ENCODE measurements at regions not wholly inside any gene's neighbourhood (a gene's known extent, or its start where the extent isn't known, plus 50 kb on each side); places are given as distances from the start of the nearest gene placed in this dataset.

DNA sequence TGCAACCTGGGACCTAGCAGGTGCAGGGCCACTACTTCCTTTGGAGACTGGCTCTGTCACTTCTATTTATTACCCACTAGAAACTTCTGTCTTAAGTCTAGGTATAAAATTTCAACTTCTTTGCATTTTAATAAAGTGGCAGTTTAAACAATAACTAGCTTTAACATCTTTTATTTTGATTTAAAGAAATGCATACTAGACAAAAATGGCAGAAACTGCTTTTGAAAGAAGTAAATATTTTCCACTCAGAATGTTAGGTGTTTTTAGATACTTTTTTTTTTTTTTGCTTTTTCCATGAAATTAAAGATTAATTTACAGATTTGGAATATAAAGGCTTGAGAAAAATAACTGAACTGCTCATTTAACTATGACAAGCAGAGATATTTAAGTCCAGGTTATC lies 1477.6 kb downstream of the KCNT2 start:
- no peak for DNase-seq (ENCODE audit: low read depth in 2 of 2, low spot score in 1 of 2)

DNA sequence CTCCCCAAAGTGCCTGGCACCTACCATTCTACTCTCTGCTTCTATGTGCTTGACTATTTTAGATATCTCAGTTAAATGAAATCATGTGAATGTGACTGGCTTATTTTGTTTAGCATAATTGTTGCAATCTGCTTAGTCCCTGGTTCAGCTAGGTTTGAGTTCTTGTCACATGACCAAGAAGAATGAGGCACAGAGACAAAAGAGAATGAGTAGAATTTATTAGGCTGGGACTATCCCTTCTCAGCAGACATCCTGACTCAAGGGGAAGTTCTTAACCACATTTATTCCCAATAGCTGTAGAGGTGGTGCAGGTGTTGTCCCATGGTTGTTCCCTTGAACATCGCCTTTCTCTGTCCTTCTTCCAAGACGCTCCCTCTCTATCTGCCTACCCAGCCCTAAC lies 1485.7 kb downstream of the KCNT2 start:
- no peak for DNase-seq (ENCODE audit: low read depth in 2 of 2, low spot score in 1 of 2)

DNA sequence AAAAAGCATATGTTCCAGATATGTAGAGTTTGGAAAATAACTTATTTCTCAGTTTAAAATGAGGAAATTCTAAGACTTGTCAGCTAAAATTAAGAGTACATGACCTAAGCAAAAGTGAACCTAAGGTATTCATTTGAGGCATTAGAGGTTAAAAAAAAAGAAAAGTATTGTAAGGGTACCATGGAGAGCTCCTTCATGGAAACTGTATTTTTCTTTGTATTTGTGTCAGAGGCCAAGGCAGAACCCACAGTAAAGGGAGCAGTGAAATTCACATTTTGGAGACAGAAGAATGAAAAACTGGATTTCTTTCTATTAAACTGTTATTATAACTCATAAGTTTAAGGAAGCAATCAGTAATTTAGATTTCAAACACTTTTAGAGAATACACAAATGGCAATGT lies 1494.8 kb downstream of the KCNT2 start:
- no peak for DNase-seq (ENCODE audit: low read depth in 2 of 2, low spot score in 1 of 2)

DNA sequence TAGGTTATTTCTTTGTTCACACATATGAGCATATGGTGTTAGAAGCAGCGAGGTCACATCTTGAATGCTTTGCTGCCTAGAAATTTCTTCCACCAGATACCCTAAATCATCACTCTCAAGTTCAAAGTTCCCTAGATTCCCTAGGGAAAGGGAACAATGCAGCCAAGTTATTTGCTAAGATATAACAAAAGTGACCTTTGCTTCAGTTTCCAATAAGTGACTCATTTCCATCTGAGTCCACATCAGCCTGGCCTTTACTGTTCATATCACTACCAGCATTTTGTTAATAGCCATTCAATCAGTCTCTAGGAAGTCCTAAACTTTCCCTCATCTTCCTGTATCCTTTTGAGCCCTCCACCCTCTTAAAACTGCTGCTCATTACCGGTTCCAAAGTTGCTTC lies 1502.5 kb downstream of the KCNT2 start:
- DNase-seq (ENCODE audit: low read depth in 2 of 2, low spot score in 1 of 2), result no peak

DNA sequence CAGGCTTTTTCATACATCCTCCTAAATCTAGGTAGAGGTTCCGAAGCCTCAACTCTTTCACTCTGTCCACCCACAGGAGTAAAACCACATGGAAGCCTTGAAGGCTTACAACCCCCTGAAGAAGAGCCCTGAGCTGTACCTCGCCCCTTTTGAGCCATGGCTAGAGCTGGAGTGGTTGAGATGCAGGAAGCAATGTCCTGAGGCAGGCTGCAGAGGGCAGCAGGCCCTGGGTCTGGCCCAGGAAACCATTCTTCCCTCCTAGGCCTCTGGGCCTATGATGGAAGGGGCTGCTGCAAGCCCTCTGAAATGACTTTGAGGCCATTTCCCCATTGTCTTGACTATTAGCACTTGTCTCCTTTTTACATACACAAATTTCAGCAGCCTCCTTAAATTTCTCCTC lies 1503.0 kb downstream of the KCNT2 start:
- DNase-seq (ENCODE audit: low read depth in 2 of 2, low spot score in 1 of 2), result no peak

DNA sequence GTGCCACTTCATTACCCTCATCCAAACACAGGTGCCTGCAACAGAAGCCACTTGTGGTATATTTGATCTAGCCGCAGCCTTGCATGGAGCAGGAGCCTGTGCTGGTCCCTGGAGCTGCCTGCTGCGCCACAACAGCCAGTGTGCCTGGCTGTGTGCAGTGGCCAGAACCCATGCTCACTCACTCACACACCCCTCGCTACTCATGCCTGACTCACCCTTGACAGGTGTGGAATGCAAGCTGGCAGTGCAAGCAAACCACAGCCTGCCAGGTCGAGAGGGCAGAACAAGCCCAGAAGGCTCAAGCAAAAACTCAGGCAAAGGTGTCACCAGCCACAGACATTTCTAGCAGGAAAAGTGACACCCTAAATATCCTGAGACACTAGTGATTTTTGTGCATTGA lies 1510.9 kb downstream of the KCNT2 start:
- no peak for DNase-seq (ENCODE audit: low read depth in 2 of 2, low spot score in 1 of 2)

DNA sequence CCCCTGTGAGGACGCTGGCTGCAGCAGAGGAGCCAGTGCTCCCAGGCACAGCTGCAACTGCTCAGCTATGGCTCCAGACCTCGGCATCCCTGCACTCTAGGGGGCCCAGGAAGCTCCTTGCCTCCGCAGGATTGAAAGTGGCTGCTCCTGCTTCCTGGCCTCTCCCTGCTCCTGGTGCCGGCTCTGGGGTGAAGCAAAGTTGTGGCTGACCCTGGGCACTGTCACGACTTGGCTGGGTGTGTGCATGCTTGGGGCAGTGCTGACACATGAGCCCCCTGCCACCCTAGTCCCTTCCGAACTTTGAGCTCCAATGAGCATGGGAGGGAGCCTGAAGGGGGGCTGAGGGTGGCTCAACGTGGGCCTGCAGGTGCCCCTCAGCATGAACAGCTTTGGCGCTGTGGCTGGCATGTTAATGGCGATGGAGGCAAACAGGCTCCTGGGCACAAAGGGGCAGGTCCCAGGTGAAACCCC lies 1512.2 kb downstream of the KCNT2 start:
- DNase-seq (ENCODE audit: low read depth in 2 of 2, low spot score in 1 of 2), result no peak

DNA sequence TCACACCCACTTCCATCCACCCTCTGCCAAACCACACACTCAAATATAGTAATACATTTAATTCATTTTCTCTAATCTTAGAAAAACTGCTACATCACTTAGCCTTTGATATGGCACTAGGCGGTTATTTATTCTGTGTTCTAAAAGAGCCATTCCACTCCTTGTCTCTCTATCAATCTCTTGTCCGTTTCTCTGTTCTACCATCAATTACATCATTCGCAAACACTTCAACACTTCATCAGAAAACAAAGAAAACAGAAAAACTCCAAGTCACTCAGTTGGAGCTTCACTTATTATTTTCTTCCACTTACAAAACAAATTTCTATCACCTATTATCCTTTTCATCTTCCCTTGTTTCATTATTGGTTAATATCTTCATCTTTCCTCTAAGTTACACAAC lies 1523.0 kb downstream of the KCNT2 start:
- no peak for DNase-seq (ENCODE audit: low read depth in 2 of 2, low spot score in 1 of 2)

DNA sequence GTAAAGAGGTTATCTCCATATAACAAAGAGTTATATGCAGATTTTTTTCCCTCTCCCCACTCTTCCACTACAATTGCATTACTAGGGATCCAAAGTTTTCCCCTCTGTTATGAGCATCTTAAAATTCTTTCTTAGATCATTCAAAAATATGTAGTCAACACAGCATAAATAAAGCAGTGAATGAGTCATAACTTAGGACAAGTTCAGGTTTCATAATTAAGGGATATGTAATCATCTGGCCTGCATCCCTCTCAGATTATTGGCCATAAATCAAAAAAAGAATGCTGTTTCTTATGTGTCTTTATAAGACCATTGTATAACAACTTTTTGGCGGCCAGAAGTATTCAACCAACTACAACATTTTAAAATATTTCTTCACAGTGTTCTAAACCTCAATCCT lies 1526.1 kb downstream of the KCNT2 start:
- DNase-seq (ENCODE audit: low read depth in 2 of 2, low spot score in 1 of 2), result no peak

DNA sequence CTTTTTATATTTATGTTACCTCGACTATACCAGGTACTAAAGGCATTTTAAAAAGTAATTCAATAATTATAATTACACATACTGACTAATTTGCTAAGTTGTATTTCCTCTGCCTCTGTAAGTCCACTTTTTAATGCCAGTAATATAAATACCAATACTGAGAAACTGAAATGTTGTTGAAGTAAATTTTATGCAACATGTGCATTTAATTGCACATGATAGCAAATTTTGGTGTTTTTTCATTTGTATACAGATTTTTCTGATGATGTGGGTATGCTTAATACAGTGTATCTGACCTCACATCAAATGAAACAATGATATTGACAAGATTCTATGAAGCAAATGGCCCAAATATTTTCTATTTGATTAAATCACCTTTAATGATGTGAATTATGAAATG lies 1531.6 kb downstream of the KCNT2 start:
- no peak for DNase-seq (ENCODE audit: low read depth in 2 of 2, low spot score in 1 of 2)

DNA sequence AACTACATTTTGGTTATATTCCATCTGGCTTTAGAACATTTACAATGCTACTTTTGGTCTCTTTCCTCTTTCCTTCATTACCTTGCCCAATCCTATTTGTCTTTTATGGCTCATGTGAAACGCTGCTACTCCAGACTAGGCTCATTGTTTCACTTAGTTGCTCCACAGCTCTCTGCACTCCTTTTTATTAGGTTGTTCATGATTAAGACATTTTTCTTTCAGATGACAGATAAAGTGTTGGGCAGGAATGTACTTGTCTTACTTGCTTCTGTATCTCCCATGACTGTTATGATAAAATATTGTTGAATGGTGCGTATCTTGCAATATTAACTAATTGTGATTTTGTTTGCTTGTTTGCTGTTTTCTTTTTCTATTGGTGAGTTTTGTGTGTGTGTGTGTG lies 1532.3 kb downstream of the KCNT2 start:
- no peak for DNase-seq (ENCODE audit: low read depth in 2 of 2, low spot score in 1 of 2)

DNA sequence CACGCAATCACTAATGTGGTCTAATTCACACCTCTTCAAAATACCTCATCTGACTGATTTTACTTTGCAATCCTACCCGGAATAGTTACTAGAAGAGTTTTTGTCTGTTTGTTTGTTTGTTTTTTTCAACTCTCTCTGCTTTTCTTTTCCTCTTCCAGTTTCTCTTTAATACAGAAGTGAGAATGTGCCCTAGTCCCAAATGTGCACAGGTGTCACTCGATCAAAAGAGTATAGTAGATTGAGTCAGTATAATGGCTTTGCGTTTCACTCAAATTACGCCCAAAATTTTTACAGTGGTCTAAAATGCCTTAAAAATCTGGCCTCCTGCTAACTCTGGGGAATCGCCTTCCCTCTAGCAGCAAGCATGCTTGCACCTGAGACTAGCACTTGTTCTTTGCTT lies 1536.8 kb downstream of the KCNT2 start:
- no peak for DNase-seq (ENCODE audit: low read depth in 2 of 2, low spot score in 1 of 2)

DNA sequence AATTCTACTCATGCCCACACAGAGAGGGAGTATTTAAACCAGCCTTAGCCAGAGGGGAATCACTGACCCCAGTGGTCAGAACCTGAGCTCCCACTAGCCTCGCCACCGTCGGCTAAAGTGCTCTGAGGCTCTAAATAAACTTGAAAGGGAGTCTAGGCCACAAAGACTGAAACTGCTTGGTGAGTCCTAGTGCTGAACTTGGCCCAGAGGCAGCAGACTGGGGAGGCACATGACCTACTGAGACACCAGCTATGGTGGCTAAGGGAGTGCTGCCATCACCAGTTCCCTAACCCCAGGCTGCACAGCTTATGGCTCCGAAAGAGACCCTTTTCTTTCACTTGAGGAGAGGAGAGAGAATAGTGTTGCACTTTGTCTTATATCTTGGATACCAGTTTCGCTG lies 1542.8 kb downstream of the KCNT2 start:
- DNase-seq (ENCODE audit: low read depth in 2 of 2, low spot score in 1 of 2), result no peak

DNA sequence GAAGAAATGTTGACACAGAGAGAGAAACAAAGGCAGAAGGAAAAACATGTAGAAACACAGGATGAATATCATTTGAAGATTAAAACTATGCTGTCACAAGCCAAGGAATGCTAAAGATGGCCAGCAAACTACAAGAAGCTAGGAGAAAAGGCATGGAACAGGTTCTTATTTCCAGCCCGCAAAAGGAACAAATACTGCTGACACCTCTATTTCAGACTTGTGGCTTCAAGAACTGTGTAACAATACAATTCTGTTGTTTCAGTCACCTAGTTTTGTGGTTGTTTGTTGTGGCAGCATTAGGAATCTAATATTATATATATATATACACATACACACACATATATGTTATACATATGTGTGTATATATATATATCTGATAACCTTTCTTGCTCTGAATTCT lies 1543.9 kb downstream of the KCNT2 start:
- DNase-seq (ENCODE audit: low read depth in 2 of 2, low spot score in 1 of 2), result no peak

DNA sequence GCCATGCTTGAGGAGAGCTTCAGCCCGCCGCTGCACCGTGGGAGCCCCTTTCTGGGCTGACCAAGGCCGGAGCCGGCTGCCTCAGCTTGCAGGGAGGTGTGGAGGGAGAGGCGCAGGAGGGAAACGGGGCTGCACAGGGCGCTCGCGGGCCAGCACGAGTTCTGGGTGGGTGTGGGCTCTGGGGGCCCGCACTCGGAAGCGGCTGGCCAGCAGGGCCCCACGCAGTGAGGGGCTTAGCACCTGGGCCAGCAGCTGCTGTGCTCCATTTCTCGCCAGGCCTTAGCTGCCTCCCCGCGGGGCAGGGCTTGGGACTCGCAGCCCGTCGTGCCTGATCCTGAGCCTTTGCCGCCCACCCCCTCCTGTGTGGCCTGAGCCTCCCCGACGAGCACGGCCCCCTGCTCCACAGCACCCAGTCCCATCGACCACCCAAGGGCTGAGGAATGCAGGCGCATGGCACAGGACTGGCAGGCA lies 1554.0 kb downstream of the KCNT2 start:
- no peak for DNase-seq (ENCODE audit: low read depth in 2 of 2, low spot score in 1 of 2)

DNA sequence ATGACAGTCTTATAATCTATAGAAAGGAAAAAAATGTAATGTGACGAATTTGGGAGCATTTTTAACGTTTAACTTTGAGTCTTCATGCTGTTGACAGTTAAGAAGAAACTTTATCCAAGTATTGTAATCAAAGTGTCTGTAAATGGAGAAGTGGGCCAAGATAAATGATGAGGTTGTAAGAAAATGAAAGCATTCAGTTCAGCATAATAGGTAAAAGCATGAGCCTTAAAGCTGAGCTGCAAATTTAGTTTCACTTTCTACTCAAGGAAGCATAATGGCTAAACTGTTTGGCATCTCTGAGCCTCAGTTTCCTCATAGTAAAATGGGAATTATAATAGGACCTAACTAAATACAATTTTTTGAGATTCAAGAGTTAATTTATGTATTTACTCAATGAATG lies 1554.8 kb downstream of the KCNT2 start:
- DNase-seq (ENCODE audit: low read depth in 2 of 2, low spot score in 1 of 2), result no peak

DNA sequence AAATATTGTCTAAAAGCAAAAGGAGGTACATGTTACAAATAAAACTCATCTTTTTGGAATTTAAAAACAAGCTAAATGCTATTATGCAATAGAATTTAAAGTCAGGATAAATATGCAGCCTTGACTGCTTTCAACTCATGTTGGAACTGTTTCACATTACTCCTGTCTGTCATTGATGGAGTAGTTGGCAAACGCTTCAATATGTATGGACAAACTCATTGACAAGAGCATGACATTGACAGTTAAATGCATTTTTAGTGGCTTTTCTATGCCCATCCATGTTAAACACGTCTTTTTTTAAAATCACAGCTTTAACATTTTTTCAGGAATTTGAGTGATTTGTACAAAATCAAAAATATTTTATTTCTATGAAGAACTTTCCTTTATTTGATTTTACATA lies 1560.5 kb downstream of the KCNT2 start:
- DNase-seq (ENCODE audit: low read depth in 2 of 2, low spot score in 1 of 2), result no peak

DNA sequence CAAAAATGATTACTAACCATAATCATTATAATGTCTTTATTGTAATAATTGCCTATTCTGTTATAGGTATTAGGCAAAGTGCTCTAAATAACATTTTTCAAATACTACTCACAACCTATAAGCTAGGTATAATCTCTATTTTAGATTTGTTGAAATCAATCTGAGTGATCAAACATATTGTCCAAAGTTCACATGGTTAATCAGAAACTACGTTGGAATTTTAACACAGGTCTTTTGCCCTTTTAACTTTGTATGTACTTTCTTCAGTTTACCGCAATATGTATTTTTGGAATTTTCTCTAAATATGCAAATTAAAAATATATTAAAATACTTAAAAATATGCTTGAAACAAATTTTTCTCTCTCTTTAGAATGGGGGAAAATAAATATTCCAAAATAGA lies 1563.2 kb downstream of the KCNT2 start:
- DNase-seq (ENCODE audit: low read depth in 2 of 2, low spot score in 1 of 2), result no peak

DNA sequence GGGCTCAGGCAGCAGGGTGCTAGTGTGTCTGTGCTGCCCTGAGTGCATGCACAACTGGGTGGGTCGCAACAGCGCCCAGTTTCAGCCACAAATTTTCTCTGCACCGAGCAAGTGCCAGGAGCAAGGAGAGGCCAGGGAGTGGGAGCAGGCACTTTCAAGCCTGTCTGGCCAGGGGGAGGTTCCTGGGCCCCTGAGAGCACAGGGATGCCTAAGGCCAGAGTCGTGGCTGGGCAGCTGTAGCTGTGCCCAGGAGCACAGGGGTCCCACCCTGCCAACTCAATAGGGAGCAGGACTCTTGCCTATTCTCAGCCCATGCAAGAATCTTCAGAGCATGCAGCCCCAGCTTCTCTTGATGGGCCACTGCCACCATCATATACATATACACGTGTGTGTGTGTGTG lies 1577.4 kb downstream of the KCNT2 start:
- DNase-seq (ENCODE audit: low read depth in 2 of 2, low spot score in 1 of 2), result no peak

DNA sequence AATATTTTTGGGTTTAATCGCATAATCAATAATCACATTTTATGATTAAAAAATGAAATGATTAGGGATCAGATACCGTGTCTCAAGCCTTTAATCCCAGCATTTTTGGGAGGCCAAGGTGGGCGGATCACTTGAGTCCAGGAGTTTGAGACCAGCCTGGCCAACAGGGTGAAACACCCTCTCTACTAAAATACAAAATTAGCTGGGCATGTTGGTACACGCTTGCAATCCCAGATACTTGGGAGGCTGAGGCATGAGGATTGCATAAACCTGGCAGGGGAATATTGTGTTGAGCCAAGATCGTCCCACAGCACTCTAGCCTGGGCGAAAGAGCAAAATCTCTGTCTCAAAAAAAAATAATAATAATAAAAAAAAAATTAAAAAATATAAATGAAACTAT lies 1581.4 kb downstream of the KCNT2 start:
- DNase-seq (ENCODE audit: low read depth in 2 of 2, low spot score in 1 of 2), result no peak

DNA sequence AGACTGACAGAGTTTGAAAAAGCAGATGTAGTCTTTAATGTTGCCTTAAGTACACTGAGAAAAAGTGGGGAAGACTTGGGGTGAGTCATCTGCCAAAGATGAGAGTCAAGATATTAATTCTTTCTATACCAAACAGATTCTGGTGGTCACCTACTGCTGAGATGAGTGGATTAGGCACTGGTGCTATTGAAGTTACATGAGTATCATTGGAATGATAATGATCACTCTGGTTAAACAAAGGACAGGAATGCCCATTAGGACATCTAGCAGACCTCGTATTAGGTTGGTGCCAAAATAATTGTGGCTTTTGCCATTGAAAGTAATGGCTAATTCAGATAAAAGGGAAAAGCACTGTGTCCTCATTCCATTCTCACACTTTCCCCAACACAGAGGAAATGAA lies 1588.9 kb downstream of the KCNT2 start:
- DNase-seq (ENCODE audit: low read depth in 2 of 2, low spot score in 1 of 2), result no peak

DNA sequence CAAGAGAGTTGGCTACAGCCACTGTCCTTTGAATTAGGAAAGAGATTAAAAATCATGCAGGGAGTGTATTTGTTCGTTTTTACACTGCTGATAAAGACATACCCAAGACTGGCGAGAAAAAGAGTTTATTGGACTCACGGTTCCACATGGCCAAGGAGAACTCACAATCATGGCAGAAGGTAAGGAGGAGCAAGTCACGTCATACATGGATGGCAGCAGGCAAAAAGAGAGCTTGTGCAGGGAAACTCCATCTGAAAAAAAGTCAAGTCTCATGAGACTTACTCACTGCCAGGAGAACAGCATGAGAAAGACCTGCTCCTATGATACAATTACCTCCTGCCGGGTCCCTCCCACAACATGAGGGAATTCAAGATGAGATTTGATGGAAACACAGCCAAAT lies 1595.2 kb downstream of the KCNT2 start:
- no peak for DNase-seq (ENCODE audit: low read depth in 2 of 2, low spot score in 1 of 2)

DNA sequence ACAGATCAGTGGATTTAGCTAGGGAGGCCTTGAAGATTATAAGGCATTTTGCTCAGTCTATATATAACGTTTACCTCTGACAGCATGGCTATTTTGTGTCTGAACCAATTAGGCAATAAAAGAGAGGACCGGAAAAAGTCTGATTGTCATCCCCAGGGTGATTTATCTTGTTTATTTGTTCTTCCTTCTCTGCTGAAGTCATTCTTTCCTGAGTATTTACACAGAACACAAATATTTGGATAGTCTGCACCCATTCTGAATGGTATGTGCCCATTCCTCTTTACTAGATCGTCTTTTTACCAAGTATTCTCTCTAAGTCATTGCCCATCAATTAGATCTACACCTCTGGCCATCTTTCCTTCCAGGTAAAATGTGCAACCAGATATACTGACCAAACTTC lies 1602.9 kb downstream of the KCNT2 start:
- DNase-seq (ENCODE audit: low read depth in 2 of 2, low spot score in 1 of 2), result no peak

DNA sequence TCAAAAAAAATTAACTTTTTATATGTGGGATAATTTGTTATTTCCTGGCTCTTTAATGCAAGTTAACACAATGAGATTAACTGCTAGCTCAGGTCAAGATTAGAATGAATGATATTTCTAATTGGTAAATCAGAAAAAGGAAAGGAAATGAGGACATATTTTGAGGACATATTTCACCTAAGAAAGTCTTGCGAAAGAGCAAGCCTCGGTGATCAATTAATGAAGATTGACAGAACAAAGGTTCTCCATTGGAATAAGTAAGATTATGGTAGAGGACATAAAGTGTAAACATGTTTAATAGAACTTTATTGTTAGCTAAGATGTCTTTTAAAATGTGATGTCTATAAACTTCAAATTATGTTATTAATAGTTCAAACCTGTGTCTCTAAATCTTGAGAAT lies 1617.8 kb downstream of the KCNT2 start:
- DNase-seq (ENCODE audit: low read depth in 2 of 2, low spot score in 1 of 2), result no peak
